ENCODE measurements at regions not wholly inside any gene's neighbourhood (a gene's known extent, or its start where the extent isn't known, plus 50 kb on each side); places are given as distances from the start of the nearest gene placed in this dataset.

- DNase-seq (ENCODE audit: low read depth): no peak
These were observed 111.8 kb upstream of the APC start for GRCh38 chr5:112625689-112626438.

- no peak for DNase-seq (ENCODE audit: low read depth)
These were observed 111.0 kb upstream of the APC start for GRCh38 chr5:112626715-112627114.

GRCh38 chr5:112628214-112628980 is 109.3 kb upstream of the APC start:
- no peak for DNase-seq (ENCODE audit: low read depth)

- no peak for DNase-seq (ENCODE audit: low read depth)
These were observed 107.3 kb upstream of the APC start for GRCh38 chr5:112630246-112631009.

- DNase-seq (ENCODE audit: low read depth): no peak
These were observed 103.5 kb upstream of the APC start for GRCh38 chr5:112634166-112634565.

GRCh38 chr5:112634796-112635195 is 102.9 kb upstream of the APC start:
- no peak for DNase-seq (ENCODE audit: low read depth)

GRCh38 chr5:112635276-112635675 is 102.4 kb upstream of the APC start:
- DNase-seq (ENCODE audit: low read depth): no peak

- no peak for DNase-seq (ENCODE audit: low read depth)
These were observed 101.6 kb upstream of the APC start for GRCh38 chr5:112635771-112636731.

GRCh38 chr5:112636751-112637150 is 100.9 kb upstream of the APC start:
- DNase-seq (ENCODE audit: low read depth): no peak

GRCh38 chr5:112637343-112637742 is 100.3 kb upstream of the APC start:
- no peak for DNase-seq (ENCODE audit: low read depth)

GRCh38 chr5:112640546-112640945 is 97.1 kb upstream of the APC start:
- no peak for DNase-seq (ENCODE audit: low read depth)

GRCh38 chr5:112641515-112642110 is 96.1 kb upstream of the APC start:
- DNase-seq (ENCODE audit: low read depth): no peak

- DNase-seq (ENCODE audit: low read depth): no peak
These were observed 94.8 kb upstream of the APC start for GRCh38 chr5:112642885-112643284.

- no peak for DNase-seq (ENCODE audit: low read depth)
These were observed 94.2 kb upstream of the APC start for GRCh38 chr5:112643339-112643971.

- peak; percentile 26 for DNase-seq (ENCODE audit: low read depth)
These were observed 91.3 kb upstream of the APC start for GRCh38 chr5:112646139-112646936.

- DNase-seq (ENCODE audit: low read depth): no peak
These were observed 90.3 kb upstream of the APC start for GRCh38 chr5:112647428-112647827.

- DNase-seq (ENCODE audit: low read depth): no peak
These were observed 89.4 kb upstream of the APC start for GRCh38 chr5:112648264-112648663.

GRCh38 chr5:112649882-112650281 is 87.8 kb upstream of the APC start:
- no peak for DNase-seq (ENCODE audit: low read depth)

- no peak for DNase-seq (ENCODE audit: low read depth)
These were observed 84.0 kb upstream of the APC start for GRCh38 chr5:112653638-112654205.

Measured in M059J (cell line).